Coronary artery (tissue), 2 donors: ENCODE measurements at regions not wholly inside any gene's neighbourhood (a gene's known extent, or its start where the extent isn't known, plus 50 kb on each side); places are given as distances from the start of the nearest gene placed in this dataset.
"Not testable (repeated sequence)": the region's sequence is repeated elsewhere in the genome, so short reads cannot be mapped to it uniquely, and the experiment has no call there.

Experiments used
- DNase-seq: peaks from one replicate; pipeline ENCODE4 v3.0.0-alpha.2; 2017; ENCODE audit warnings: low spot score
- H3K27ac ChIP-seq, 2 donors: fragments of 200-600 bp; sonication (generic); one replicate each; pipeline ENCODE4 v1.5.1; 2016 to 2019
- H3K4me3 ChIP-seq: fragments of 200-600 bp; sonication (generic); 2 replicates; pipeline ENCODE4 v1.5.1; 2016; ENCODE audit warnings: mild to moderate bottlenecking, moderate library complexity
- TF ChIP-seq, protein P1 (sequence below): fragments of 200-600 bp; sonication (generic); IDR thresholded peaks from one replicate; pipeline ENCODE4 v1.5.1; 2019; ENCODE audit warnings: antibody characterized with exemption

- H3K4me3 ChIP-seq: no peak overlapping the region
- no peak for DNase-seq
- TF ChIP-seq, protein P1, sequence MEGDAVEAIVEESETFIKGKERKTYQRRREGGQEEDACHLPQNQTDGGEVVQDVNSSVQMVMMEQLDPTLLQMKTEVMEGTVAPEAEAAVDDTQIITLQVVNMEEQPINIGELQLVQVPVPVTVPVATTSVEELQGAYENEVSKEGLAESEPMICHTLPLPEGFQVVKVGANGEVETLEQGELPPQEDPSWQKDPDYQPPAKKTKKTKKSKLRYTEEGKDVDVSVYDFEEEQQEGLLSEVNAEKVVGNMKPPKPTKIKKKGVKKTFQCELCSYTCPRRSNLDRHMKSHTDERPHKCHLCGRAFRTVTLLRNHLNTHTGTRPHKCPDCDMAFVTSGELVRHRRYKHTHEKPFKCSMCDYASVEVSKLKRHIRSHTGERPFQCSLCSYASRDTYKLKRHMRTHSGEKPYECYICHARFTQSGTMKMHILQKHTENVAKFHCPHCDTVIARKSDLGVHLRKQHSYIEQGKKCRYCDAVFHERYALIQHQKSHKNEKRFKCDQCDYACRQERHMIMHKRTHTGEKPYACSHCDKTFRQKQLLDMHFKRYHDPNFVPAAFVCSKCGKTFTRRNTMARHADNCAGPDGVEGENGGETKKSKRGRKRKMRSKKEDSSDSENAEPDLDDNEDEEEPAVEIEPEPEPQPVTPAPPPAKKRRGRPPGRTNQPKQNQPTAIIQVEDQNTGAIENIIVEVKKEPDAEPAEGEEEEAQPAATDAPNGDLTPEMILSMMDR: no peak
These were observed 163.2 kb downstream of the UTP18 start for GRCh38 chr17:51423421-51424160.

DNA sequence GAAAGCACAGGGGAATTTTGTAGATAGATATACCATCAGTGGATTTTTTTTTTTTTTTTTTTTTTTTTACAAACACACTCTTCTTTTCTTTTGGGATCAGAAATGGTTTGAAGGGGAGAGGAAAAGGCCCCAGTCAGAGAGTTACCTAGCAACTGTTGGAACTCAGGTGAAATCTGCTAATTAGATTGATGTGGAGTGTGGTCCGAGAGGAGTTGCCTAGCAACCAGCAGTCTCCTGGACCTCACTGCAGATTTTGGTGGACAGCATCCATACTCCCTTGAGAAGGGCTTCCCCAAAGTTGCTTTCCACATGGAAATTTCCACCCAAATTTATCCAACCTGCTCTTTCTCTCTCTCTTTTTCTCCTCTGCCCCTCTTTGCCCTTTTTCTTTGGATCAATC, 165.4 kb downstream of the UTP18 start:
- TF ChIP-seq, protein P1: no peak
- H3K27ac ChIP-seq: no peak overlapping the region
- DNase-seq: no peak
- no peak overlapping the region for H3K4me3 ChIP-seq

More at GRCh38 chr17:51423421-51424160, 163.2 kb downstream of the UTP18 start:
- no peak overlapping the region for H3K27ac ChIP-seq

GRCh38 chr17:51427323-51427811, 167.0 kb downstream of the UTP18 start:
- no peak for DNase-seq
- Histone ChIP-seq H3K4me3 (no peak overlapping the region), H3K27ac (no peak overlapping the region)
- TF ChIP-seq, protein P1: no peak

DNA sequence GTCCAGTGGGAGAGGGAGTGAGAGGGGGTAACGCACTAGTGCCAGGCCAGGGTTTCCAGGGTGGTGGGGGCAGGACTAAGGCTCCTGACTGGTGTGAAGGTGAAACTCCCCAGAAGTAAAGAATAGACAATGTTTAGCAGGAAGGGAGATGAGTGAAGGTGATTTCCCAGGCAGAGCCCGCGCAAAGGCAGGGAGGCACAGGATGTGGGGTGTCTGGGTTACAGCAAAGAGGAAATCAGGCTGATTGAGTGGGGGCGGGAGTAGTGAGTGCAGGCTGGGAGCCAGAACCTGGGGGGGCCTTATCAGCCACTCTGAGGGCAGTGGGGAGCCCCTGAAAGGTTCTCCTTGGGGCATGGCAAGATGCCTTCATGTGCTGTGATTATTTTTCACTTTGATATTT, 167.5 kb downstream of the UTP18 start:
- DNase-seq: no peak
- H3K4me3 ChIP-seq: no peak overlapping the region
- TF ChIP-seq, protein P1: no peak
- H3K27ac ChIP-seq: no peak overlapping the region

GRCh38 chr17:51428668-51429495, 168.5 kb downstream of the UTP18 start:
- TF ChIP-seq, protein P1: no peak
- H3K27ac ChIP-seq: no peak overlapping the region
- no peak overlapping the region for H3K4me3 ChIP-seq
- DNase-seq: no peak

- H3K4me3 ChIP-seq, DNase-seq, H3K27ac ChIP-seq: not testable (repeated sequence)
These were observed 169.6 kb downstream of the UTP18 start for GRCh38 chr17:51429938-51430337.

DNA sequence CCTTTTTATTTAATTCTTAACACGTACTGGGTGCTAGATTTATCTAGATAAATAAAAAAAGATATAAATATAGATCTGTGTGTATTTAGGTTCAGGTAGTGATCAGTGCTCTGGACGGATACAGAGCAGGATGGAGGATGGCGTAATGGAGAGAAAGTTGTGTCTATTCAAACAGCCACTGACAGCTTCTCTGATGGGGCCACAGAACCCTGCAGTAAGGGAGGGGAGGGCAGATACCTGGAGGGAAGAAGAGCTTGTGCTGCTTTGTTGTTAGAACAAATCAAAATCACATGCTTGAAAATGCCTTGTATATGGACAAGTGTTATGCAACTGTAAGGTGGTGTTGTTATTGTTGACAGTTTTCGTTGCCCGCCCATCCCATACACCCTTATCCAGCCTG, 170.2 kb downstream of the UTP18 start:
- TF ChIP-seq, protein P1: no peak

More for the DNA sequence above, 170.2 kb downstream of the UTP18 start:
- Histone ChIP-seq H3K4me3 (no peak overlapping the region), H3K27ac (no peak overlapping the region)
- DNase-seq: no peak
